Endothelial cell (in vitro differentiated cells): ENCODE measurements at regions not wholly inside any gene's neighbourhood (a gene's known extent, or its start where the extent isn't known, plus 50 kb on each side); places are given as distances from the start of the nearest gene placed in this dataset.

Experiments
- DNase-seq: peaks from one replicate; pipeline ENCODE4 v3.0.0; 2021; ENCODE audit warnings: low spot score
- H3K27ac Mint-ChIP-seq: one replicate; pipeline ENCODE4 v1.8.0; 2021; ENCODE audit warnings: mixed read lengths, inconsistent platforms; ENCODE audit not compliant: unreplicated experiment
- H3K27me3 Mint-ChIP-seq: one replicate; pipeline ENCODE4 v1.8.0; 2021; ENCODE audit warnings: mild to moderate bottlenecking, moderate library complexity, mixed read lengths, inconsistent platforms; ENCODE audit not compliant: unreplicated experiment
- H3K36me3 Mint-ChIP-seq: one replicate; pipeline ENCODE4 v1.8.0; 2021; ENCODE audit warnings: mild to moderate bottlenecking, low read depth, mixed read lengths, inconsistent platforms; ENCODE audit not compliant: unreplicated experiment
- H3K4me1 Mint-ChIP-seq: one replicate; pipeline ENCODE4 v1.8.0; 2021; ENCODE audit warnings: mild to moderate bottlenecking, mixed read lengths, inconsistent platforms; ENCODE audit not compliant: unreplicated experiment
- H3K4me3 Mint-ChIP-seq: one replicate; pipeline ENCODE4 v1.8.0; 2021; ENCODE audit warnings: mild to moderate bottlenecking, mixed read lengths, inconsistent platforms; ENCODE audit not compliant: unreplicated experiment
- H3K9me3 Mint-ChIP-seq: one replicate; pipeline ENCODE4 v1.8.0; 2021; ENCODE audit warnings: mixed read lengths, inconsistent platforms; ENCODE audit not compliant: unreplicated experiment
- TF ChIP-seq, protein P1 (sequence below): fragments of 200-600 bp; sonication (generic); IDR thresholded peaks from one replicate; pipeline ENCODE4 v1.5.0; 2021; ENCODE audit warnings: antibody characterized with exemption; ENCODE audit not compliant: unreplicated experiment

- H3K27ac Mint-ChIP-seq: no peak overlapping the region
- no peak overlapping the region for H3K4me3 Mint-ChIP-seq
- H3K9me3 Mint-ChIP-seq: peaks cover 5% of the 10 kb centered on the region
- TF ChIP-seq, protein P1, sequence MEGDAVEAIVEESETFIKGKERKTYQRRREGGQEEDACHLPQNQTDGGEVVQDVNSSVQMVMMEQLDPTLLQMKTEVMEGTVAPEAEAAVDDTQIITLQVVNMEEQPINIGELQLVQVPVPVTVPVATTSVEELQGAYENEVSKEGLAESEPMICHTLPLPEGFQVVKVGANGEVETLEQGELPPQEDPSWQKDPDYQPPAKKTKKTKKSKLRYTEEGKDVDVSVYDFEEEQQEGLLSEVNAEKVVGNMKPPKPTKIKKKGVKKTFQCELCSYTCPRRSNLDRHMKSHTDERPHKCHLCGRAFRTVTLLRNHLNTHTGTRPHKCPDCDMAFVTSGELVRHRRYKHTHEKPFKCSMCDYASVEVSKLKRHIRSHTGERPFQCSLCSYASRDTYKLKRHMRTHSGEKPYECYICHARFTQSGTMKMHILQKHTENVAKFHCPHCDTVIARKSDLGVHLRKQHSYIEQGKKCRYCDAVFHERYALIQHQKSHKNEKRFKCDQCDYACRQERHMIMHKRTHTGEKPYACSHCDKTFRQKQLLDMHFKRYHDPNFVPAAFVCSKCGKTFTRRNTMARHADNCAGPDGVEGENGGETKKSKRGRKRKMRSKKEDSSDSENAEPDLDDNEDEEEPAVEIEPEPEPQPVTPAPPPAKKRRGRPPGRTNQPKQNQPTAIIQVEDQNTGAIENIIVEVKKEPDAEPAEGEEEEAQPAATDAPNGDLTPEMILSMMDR: no peak
- no peak for DNase-seq
- no peaks in the 10 kb centered on the region for H3K4me1 Mint-ChIP-seq
- peaks cover 14% of the 10 kb centered on the region for H3K36me3 Mint-ChIP-seq
- peaks cover 4% of the 10 kb centered on the region for H3K27me3 Mint-ChIP-seq
Observed at GRCh38 chr2:194135463-194135862, 1521.6 kb upstream of the SLC39A10 start.

- DNase-seq: no peak
- Mint-ChIP-seq H3K4me1 (peaks cover 3% of the 10 kb centered on the region), H3K9me3 (no peaks in the 10 kb centered on the region), H3K36me3 (no peaks in the 10 kb centered on the region), H3K27me3 (no peaks in the 10 kb centered on the region), H3K4me3 (no peak overlapping the region), H3K27ac (no peak overlapping the region)
- TF ChIP-seq, protein P1: no peak
Observed at GRCh38 chr2:194128810-194129209, 1528.2 kb upstream of the SLC39A10 start.

- no peak for DNase-seq
- Mint-ChIP-seq H3K36me3 (no peaks in the 10 kb centered on the region), H3K27me3 (no peaks in the 10 kb centered on the region), H3K9me3 (no peaks in the 10 kb centered on the region), H3K4me3 (no peak overlapping the region), H3K4me1 (peaks cover 3% of the 10 kb centered on the region), H3K27ac (no peak overlapping the region)
- TF ChIP-seq, protein P1: no peak
Observed at GRCh38 chr2:194126418-194126817, 1530.6 kb upstream of the SLC39A10 start.

GRCh38 chr2:194116861-194117260, 1540.2 kb upstream of the SLC39A10 start:
- H3K27me3 Mint-ChIP-seq: no peaks in the 10 kb centered on the region
- H3K4me3 Mint-ChIP-seq: no peak overlapping the region
- no peak overlapping the region for H3K27ac Mint-ChIP-seq
- TF ChIP-seq, protein P1: no peak
- no peaks in the 10 kb centered on the region for H3K9me3 Mint-ChIP-seq
- no peak for DNase-seq
- no peaks in the 10 kb centered on the region for H3K36me3 Mint-ChIP-seq
- H3K4me1 Mint-ChIP-seq: no peaks in the 10 kb centered on the region

- H3K4me3 Mint-ChIP-seq: no peak overlapping the region
- no peaks in the 10 kb centered on the region for H3K36me3 Mint-ChIP-seq
- no peak for DNase-seq
- H3K27me3 Mint-ChIP-seq: no peaks in the 10 kb centered on the region
- no peaks in the 10 kb centered on the region for H3K4me1 Mint-ChIP-seq
- no peaks in the 10 kb centered on the region for H3K9me3 Mint-ChIP-seq
- TF ChIP-seq, protein P1: no peak
- no peak overlapping the region for H3K27ac Mint-ChIP-seq
Observed at GRCh38 chr2:194105358-194105757, 1551.7 kb upstream of the SLC39A10 start.
